Psoas muscle (tissue), 7 donors: ENCODE measurements at regions not wholly inside any gene's neighbourhood (a gene's known extent, or its start where the extent isn't known, plus 50 kb on each side); places are given as distances from the start of the nearest gene placed in this dataset.

ENCODE experiments used
- ATAC-seq, 4 donors: fragments of 200-7000 bp; cut with Tn5 transposase; one replicate each; pipeline ENCODE4 v1.9.1; 2020; ENCODE audit warnings: moderate library complexity in 3 of 4, mild to moderate bottlenecking in 2 of 4
- DNase-seq, 2 donors: peaks; one replicate each; pipeline ENCODE4 v3.0.0-alpha.2; 2020
- H3K27ac ChIP-seq: fragments of 200-600 bp; one replicate; pipeline ENCODE4 v1.8.0; 2022
- H3K27me3 ChIP-seq, 3 donors: fragments of 200-600 bp in 1 of 3; one replicate each; pipeline versions ENCODE4 v1.6.1 to v1.8.0; 2013 to 2022; ENCODE audit warnings: low read length in 2 of 3, mild to moderate bottlenecking in 2 of 3, moderate library complexity in 1 of 3; ENCODE audit not compliant: insufficient read depth in 3 of 3
- H3K36me3 ChIP-seq, 2 donors: fragments of 200-600 bp in 1 of 2; one replicate each; pipeline versions ENCODE4 v1.6.1 to v1.8.0; 2013 to 2022; ENCODE audit warnings: low read depth in 1 of 2, mild to moderate bottlenecking in 1 of 2, moderate library complexity in 1 of 2; ENCODE audit not compliant: insufficient read depth in 1 of 2
- H3K4me1 ChIP-seq: fragments of 200-600 bp; one replicate; pipeline ENCODE4 v1.8.0; 2022
- H3K4me3 ChIP-seq: fragments of 200-600 bp; one replicate; pipeline ENCODE4 v1.8.0; 2022; ENCODE audit warnings: mild to moderate bottlenecking
- H3K9me3 ChIP-seq: fragments of 200-600 bp; one replicate; pipeline ENCODE4 v1.8.0; 2022
- CTCF ChIP-seq: fragments of 200-600 bp; IDR thresholded peaks from one replicate; pipeline ENCODE4 v1.8.0; 2022; ENCODE audit warnings: antibody characterized with exemption
- WGBS, 3 donors: extraction: QIAGEN DNeasy Blood & Tissue Kit; methylation state at CpG; one replicate each; pipeline versions ENCODE4 v1.1.6 to v1.1.7; 2013; 5-methylcytosine and 5-hydroxymethylcytosine counted together
- intact Hi-C, 2 donors: fragments of 100-400 bp; cut with DNase I; formaldehyde crosslinking; loops; one replicate each; pipeline versions ENCODE4 v1.11.0 to v1.14.2; 2022
- donor health status: healthy with polysubstance abuse.
- donor health status: DM: no; HTN: no; CAD: no; lungs with moderate emphysema.
- donor health status: Bipolar disorder and iron deficiency.
- donor health status: healthy.
- donor health status: DM: yes; HTN: yes; CAD: no.
- donor health status: DM: no; HTN: no; CAD: no.
- donor health status: DM: yes; HTN: yes; CAD: no.

DNA sequence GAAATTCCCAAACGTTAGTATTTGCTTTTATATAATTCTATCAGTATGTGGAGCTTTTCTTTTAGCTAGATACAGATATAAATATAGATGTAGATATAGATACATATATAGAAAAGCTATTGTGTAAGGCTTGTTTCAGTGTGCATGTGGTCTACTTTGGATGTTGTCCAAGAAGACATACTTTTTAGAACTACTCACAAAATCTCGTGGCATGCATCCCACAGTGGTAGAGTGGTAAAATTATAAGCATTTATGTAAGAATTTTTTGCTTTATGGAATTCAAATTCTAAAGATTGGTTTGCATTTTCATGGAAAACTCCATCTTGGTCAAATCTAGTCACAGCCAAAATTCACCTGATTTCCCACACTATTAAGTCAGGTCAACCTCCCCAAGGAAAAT, 880.4 kb downstream of the EFNB2 start:
- no peaks in the 10 kb centered on the region for H3K36me3 ChIP-seq
- intact Hi-C loops = no loop called here
- H3K4me1 ChIP-seq = no peaks in the 10 kb centered on the region
- 37 to 49% (median 43%) methylated on average over 2 of the region's 2 CpGs for WGBS, 3 donors
- DNase-seq (no peak), ATAC-seq (no peak)
- H3K27me3 ChIP-seq = no peaks in the 10 kb centered on the region
- H3K27ac ChIP-seq = no peak overlapping the region
- TF ChIP-seq CTCF = no peak
- H3K9me3 ChIP-seq = peaks cover 3% of the 10 kb centered on the region
- H3K4me3 ChIP-seq = no peak overlapping the region

- ATAC-seq (no peak), DNase-seq (no peak)
- no peaks in the 10 kb centered on the region for H3K36me3 ChIP-seq
- TF ChIP-seq CTCF = no peak
- 86 to 90% (median 89%) methylated on average over 5 of the region's 5 CpGs for WGBS, 3 donors
- no peak overlapping the region for H3K4me3 ChIP-seq
- H3K27ac ChIP-seq = no peak overlapping the region
- no peaks in the 10 kb centered on the region for H3K4me1 ChIP-seq
- intact Hi-C loops = no loop called here
- no peaks in the 10 kb centered on the region for H3K9me3 ChIP-seq
- H3K27me3 ChIP-seq = no peaks in the 10 kb centered on the region
Measured at GRCh38 chr13:105643966-105644365, 891.5 kb downstream of the EFNB2 start.

GRCh38 chr13:105642511-105642958, 892.9 kb downstream of the EFNB2 start:
- Histone ChIP-seq H3K27ac (no peak overlapping the region), H3K27me3 (no peaks in the 10 kb centered on the region), H3K9me3 (no peaks in the 10 kb centered on the region), H3K36me3 (no peaks in the 10 kb centered on the region), H3K4me3 (no peak overlapping the region), H3K4me1 (no peaks in the 10 kb centered on the region)
- TF ChIP-seq CTCF = no peak
- 83 to 92% (median 89%) methylated on average over 8 of the region's 8 CpGs for WGBS, 3 donors
- DNase-seq = no peak
- ATAC-seq = no peak
- intact Hi-C loops = no loop called here

DNA sequence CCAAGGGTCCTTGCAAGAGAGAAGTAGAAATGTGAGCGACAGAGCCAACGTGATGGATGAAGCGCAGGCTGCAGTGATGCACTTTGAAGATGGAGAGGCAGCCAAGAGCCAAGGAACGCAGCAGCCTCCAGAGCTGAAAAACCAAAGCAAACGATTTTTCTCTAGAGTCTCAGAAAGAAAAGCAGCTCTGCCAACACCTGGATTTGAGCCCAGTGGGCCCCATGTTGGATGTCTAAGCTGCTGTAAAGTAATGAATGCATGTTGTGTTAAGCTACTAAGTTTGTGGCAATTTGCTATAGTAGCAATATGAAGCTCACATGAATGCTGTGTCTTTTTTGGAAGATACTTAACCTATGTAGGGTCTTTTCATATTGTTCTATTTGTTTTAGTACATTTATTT, 894.3 kb downstream of the EFNB2 start:
- H3K27ac ChIP-seq = no peak overlapping the region
- ATAC-seq = no peak
- H3K9me3 ChIP-seq = no peaks in the 10 kb centered on the region
- WGBS, 3 donors = 55 to 64% (median 61%) methylated on average over 5 of the region's 5 CpGs
- no peaks in the 10 kb centered on the region for H3K36me3 ChIP-seq
- H3K27me3 ChIP-seq = no peaks in the 10 kb centered on the region
- intact Hi-C loops = no loop called here
- no peaks in the 10 kb centered on the region for H3K4me1 ChIP-seq
- DNase-seq = no peak
- no peak overlapping the region for H3K4me3 ChIP-seq
- no peak for TF ChIP-seq CTCF

GRCh38 chr13:105638426-105638825, 897.0 kb downstream of the EFNB2 start:
- Histone ChIP-seq H3K9me3 (no peaks in the 10 kb centered on the region), H3K4me3 (no peak overlapping the region), H3K27ac (no peak overlapping the region), H3K36me3 (no peaks in the 10 kb centered on the region), H3K4me1 (no peaks in the 10 kb centered on the region), H3K27me3 (no peaks in the 10 kb centered on the region)
- DNase-seq (no peak), ATAC-seq (no peak)
- 93 to 97% (median 94%) methylated on average over 3 of the region's 3 CpGs for WGBS, 3 donors
- no peak for TF ChIP-seq CTCF
- intact Hi-C loops = no loop called here
